Retinal pigment epithelial cell (primary cell): ENCODE measurements at regions not wholly inside any gene's neighbourhood (a gene's known extent, or its start where the extent isn't known, plus 50 kb on each side); places are given as distances from the start of the nearest gene placed in this dataset.

Experiments
- DNase-seq: peaks from one replicate; pipeline ENCODE4 v3.0.0-alpha.2; 2010; ENCODE audit warnings: low read depth
- H3K4me3 ChIP-seq: 2 replicates; pipeline ENCODE4 v1.5.1; 2011; ENCODE audit warnings: mild to moderate bottlenecking, low read length, control low read depth, moderate library complexity
- CTCF ChIP-seq: conservative IDR thresholded peaks from 2 replicates; pipeline ENCODE4 v1.5.1; 2011; ENCODE audit warnings: low read depth, low read length, control low read depth, inconsistent platforms

GRCh38 chr5:56507351-56507930 lies 274.3 kb upstream of the ANKRD55 start:
- H3K4me3 ChIP-seq, result no peak overlapping the region
- TF ChIP-seq CTCF, result no peak
- DNase-seq, result no peak

- no peak for DNase-seq
- no peak overlapping the region for H3K4me3 ChIP-seq
- no peak for TF ChIP-seq CTCF
Observed at GRCh38 chr5:56506211-56506965, 273.3 kb upstream of the ANKRD55 start.

GRCh38 chr5:56503929-56504328 lies 270.8 kb upstream of the ANKRD55 start:
- H3K4me3 ChIP-seq, result no peak overlapping the region
- DNase-seq, result no peak
- TF ChIP-seq CTCF, result no peak

GRCh38 chr5:56501781-56502557 lies 268.8 kb upstream of the ANKRD55 start:
- H3K4me3 ChIP-seq, result no peak overlapping the region
- TF ChIP-seq CTCF, result no peak
- DNase-seq, result no peak

GRCh38 chr5:56499901-56500300 lies 266.8 kb upstream of the ANKRD55 start:
- DNase-seq, result no peak
- no peak for TF ChIP-seq CTCF
- no peak overlapping the region for H3K4me3 ChIP-seq

GRCh38 chr5:56499491-56499890 lies 266.4 kb upstream of the ANKRD55 start:
- no peak overlapping the region for H3K4me3 ChIP-seq
- no peak for DNase-seq
- no peak for TF ChIP-seq CTCF
